Gastrocnemius medialis (tissue), 4 donors: ENCODE measurements at regions not wholly inside any gene's neighbourhood (a gene's known extent, or its start where the extent isn't known, plus 50 kb on each side); places are given as distances from the start of the nearest gene placed in this dataset.

Experiments used
- POLR2A ChIP-seq, 2 donors: fragments of 450-650 bp; IDR thresholded peaks; one replicate each; pipeline ENCODE4 v1.6.1; 2017; ENCODE audit warnings: antibody characterized with exemption in 2 of 2, mild to moderate bottlenecking in 2 of 2, moderate library complexity in 2 of 2
- TF ChIP-seq, protein P1 (sequence below), 5 experiments: fragments of 450-650 bp in 3 of 5; fragments of 200-600 bp in 2 of 5; sonication (generic) in 2 of 5; IDR thresholded peaks in 4 of 5; conservative IDR thresholded peaks in 1 of 5; 1 replicate in 4 of 5; 2 replicates in 1 of 5; pipeline ENCODE4 v1.5.1; 2016 to 2019; ENCODE audit warnings: antibody characterized with exemption in 5 of 5, mild to moderate bottlenecking in 3 of 5, moderate library complexity in 3 of 5

GRCh38 chr9:81874931-81875330, 53.3 kb upstream of the SPATA31D4 start:
- no peak for TF ChIP-seq POLR2A (IDR thresholded peaks at IDR 0.05)
- TF ChIP-seq, protein P1, sequence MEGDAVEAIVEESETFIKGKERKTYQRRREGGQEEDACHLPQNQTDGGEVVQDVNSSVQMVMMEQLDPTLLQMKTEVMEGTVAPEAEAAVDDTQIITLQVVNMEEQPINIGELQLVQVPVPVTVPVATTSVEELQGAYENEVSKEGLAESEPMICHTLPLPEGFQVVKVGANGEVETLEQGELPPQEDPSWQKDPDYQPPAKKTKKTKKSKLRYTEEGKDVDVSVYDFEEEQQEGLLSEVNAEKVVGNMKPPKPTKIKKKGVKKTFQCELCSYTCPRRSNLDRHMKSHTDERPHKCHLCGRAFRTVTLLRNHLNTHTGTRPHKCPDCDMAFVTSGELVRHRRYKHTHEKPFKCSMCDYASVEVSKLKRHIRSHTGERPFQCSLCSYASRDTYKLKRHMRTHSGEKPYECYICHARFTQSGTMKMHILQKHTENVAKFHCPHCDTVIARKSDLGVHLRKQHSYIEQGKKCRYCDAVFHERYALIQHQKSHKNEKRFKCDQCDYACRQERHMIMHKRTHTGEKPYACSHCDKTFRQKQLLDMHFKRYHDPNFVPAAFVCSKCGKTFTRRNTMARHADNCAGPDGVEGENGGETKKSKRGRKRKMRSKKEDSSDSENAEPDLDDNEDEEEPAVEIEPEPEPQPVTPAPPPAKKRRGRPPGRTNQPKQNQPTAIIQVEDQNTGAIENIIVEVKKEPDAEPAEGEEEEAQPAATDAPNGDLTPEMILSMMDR (IDR thresholded peaks at IDR 0.05 in 4 of 5, conservative IDR thresholded peaks at IDR 0.05 in 1 of 5) = no peak
